Endothelial cell of umbilical vein (primary cell): ENCODE measurements at regions not wholly inside any gene's neighbourhood (a gene's known extent, or its start where the extent isn't known, plus 50 kb on each side); places are given as distances from the start of the nearest gene placed in this dataset.

Source experiments
- BruUV-seq: library from RNA; stranded (reverse); fragments of 400-500 nt; replicated peaks from 2 replicates; lab custom pipeline; 2021; lab: Mats Ljungman, UMichigan
- CTCF ChIA-PET: fragments of 300-600, 350-600 bp; sonication (Branson Sonifier 250); formaldehyde crosslinking; loops from one replicate; lab custom pipeline; 2021; ENCODE audit warnings: antibody characterized with exemption, inconsistent platforms; lab: Charles Lee
- POLR2A ChIA-PET: fragments of 300-600, 350-600 bp; sonication (Branson Sonifier 250); formaldehyde crosslinking; loops from one replicate; lab custom pipeline; 2021; ENCODE audit warnings: antibody characterized with exemption, inconsistent platforms; lab: Charles Lee
- DNase-seq: peaks from one replicate; pipeline ENCODE4 v3.0.0-alpha.2; 2011; ENCODE audit warnings: low read depth, low spot score
- FAIRE-seq: peaks from 2 replicates; lab custom pipeline; 2011; peaks lifted over from hg19 to GRCh38; lab: Jason Lieb, UNC
- H2AFZ ChIP-seq: 2 replicates; pipeline ENCODE4 v1.6.0; 2012; ENCODE audit warnings: low read depth, low read length, control low read depth, inconsistent platforms
- H3K27ac ChIP-seq: 2 replicates; pipeline ENCODE4 v1.5.1; 2011; ENCODE audit warnings: low read depth, mild to moderate bottlenecking, control low read depth, low read length, moderate library complexity; ENCODE audit not compliant: insufficient read depth
- H3K27me3 ChIP-seq, 2 experiments: 2 replicates each; pipeline versions ENCODE4 v1.6.0 to v1.6.1; 2011; ENCODE audit warnings: low read length in 2 of 2, mixed read lengths in 1 of 2; ENCODE audit not compliant: control insufficient read depth in 2 of 2, insufficient read depth in 2 of 2
- H3K36me3 ChIP-seq, 2 experiments: 2 replicates in 1 of 2; 3 replicates in 1 of 2; pipeline ENCODE4 v1.5.1; 2011; ENCODE audit warnings: low read length in 2 of 2, mild to moderate bottlenecking in 1 of 2, moderate library complexity in 1 of 2; ENCODE audit not compliant: control insufficient read depth in 2 of 2, insufficient read depth in 2 of 2; ENCODE audit errors: extremely low read depth in 1 of 2
- H3K4me1 ChIP-seq: 3 replicates; pipeline ENCODE4 v1.5.1; 2011; ENCODE audit warnings: mild to moderate bottlenecking, low read length; ENCODE audit not compliant: control insufficient read depth, insufficient read depth; ENCODE audit errors: extremely low read depth
- H3K4me2 ChIP-seq: 2 replicates; pipeline ENCODE4 v1.6.1; 2011; ENCODE audit warnings: low read length, control low read depth, mixed read lengths; ENCODE audit not compliant: insufficient read depth
- H3K4me3 ChIP-seq, 3 experiments: fragments of 200-600 bp in 1 of 3; sonication (generic), shearing (Covaris generic) in 1 of 3; replicated peaks in 1 of 3; 2 replicates each; pipeline ENCODE4 v1.5.1; 2011 to 2016; ENCODE audit warnings: control low read depth in 3 of 3, low read length in 3 of 3, mild to moderate bottlenecking in 2 of 3, inconsistent platforms in 1 of 3, low read depth in 1 of 3, moderate library complexity in 1 of 3; ENCODE audit not compliant: insufficient read depth in 1 of 3
- H3K79me2 ChIP-seq: 2 replicates; pipeline ENCODE4 v1.6.0; 2012; ENCODE audit warnings: low read length, inconsistent platforms; ENCODE audit not compliant: control insufficient read depth, insufficient read depth
- H3K9ac ChIP-seq: replicated peaks from 2 replicates; pipeline ENCODE3; 2011; ENCODE audit warnings: low read length, control low read depth; ENCODE audit not compliant: insufficient read depth; ENCODE audit errors: extremely low read depth
- H3K9me1 ChIP-seq: replicated peaks from 3 replicates; pipeline ENCODE4 v1.6.0; 2011; ENCODE audit warnings: mild to moderate bottlenecking, low read length; ENCODE audit not compliant: control insufficient read depth, insufficient read depth; ENCODE audit errors: extremely low read depth
- H3K9me3 ChIP-seq: replicated peaks from 2 replicates; pipeline ENCODE4 v1.5.1; 2012; ENCODE audit warnings: low read length, inconsistent platforms; ENCODE audit not compliant: control insufficient read depth, insufficient read depth
- H4K20me1 ChIP-seq: replicated peaks from 2 replicates; pipeline ENCODE3; 2011; ENCODE audit warnings: mild to moderate bottlenecking, low read length; ENCODE audit not compliant: control insufficient read depth, insufficient read depth; ENCODE audit errors: extremely low read depth
- MYC ChIP-seq: IDR thresholded peaks from one replicate; pipeline ENCODE4 v1.6.1; 2011; ENCODE audit warnings: mild to moderate bottlenecking, low read depth, low read length
- POLR2A ChIP-seq: IDR thresholded peaks from 2 replicates; pipeline ENCODE4 v1.6.1; 2012; ENCODE audit warnings: low read depth, mild to moderate bottlenecking, control low read depth, low read length
- POLR2AphosphoS5 ChIP-seq: IDR thresholded peaks from 2 replicates; pipeline ENCODE4 v1.6.1; 2012; ENCODE audit warnings: low read depth, mild to moderate bottlenecking, control low read depth, low read length, moderate library complexity; ENCODE audit not compliant: insufficient read depth
- dilution Hi-C: fragments of 300-500 bp; cut with MboI; formaldehyde crosslinking; loops from one replicate; pipeline ENCODE4 v1.15.0; 2019; ENCODE audit warnings: low sequenced_read_pairs; ENCODE audit not compliant: extremely low pct_ligation_motif_present
- intact Hi-C: fragments of 100-400 bp; cut with micrococcal nuclease; formaldehyde crosslinking; loops from one replicate; pipeline ENCODE4 v1.10.0; 2022

DNA sequence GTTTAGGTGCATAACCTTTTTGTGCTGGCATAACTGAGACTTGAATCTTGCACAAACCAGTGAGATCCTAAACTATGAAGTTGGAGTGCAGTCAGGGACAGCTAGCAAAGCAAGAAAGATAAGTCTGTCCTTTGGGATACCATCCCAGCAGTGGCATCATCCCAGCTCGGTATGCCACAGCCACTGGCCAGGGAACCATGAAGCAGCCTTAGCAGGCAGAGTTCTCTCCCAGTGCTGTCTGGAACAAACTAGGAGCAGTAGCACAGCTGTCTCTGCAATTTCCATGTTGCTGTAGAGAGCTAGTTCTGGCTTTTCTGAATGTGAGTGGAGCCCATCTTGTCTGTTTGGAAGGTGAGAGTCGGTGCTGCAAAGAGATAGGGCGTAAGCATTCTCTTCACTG, 130.3 kb downstream of the DTWD1 start:
- intact Hi-C loops (no loop called here), dilution Hi-C loops (no loop called here)
- no peaks in the 10 kb centered on the region for H3K27me3 ChIP-seq
- no peak overlapping the region for H3K27ac ChIP-seq
- no peaks in the 10 kb centered on the region for H3K4me1 ChIP-seq
- ChIA-PET POLR2A (no interaction called here), CTCF (no interaction called here)
- H3K9me3 ChIP-seq, result no peaks in the 10 kb centered on the region
- no peak overlapping the region for H3K4me2 ChIP-seq
- no peak for FAIRE-seq
- H3K79me2 ChIP-seq, result no peaks in the 10 kb centered on the region
- H2AFZ ChIP-seq, result no peak overlapping the region
- H3K9ac ChIP-seq, result no peak overlapping the region
- no TSS peak for BruUV-seq
- no peaks in the 10 kb centered on the region for H3K9me1 ChIP-seq
- no peak for DNase-seq
- TF ChIP-seq MYC, result no peak
- no peak for TF ChIP-seq POLR2AphosphoS5
- no peak for TF ChIP-seq POLR2A
- no peak overlapping the region for H3K4me3 ChIP-seq
- H3K36me3 ChIP-seq, result no peaks in the 10 kb centered on the region
- H4K20me1 ChIP-seq, result no peaks in the 10 kb centered on the region

DNA sequence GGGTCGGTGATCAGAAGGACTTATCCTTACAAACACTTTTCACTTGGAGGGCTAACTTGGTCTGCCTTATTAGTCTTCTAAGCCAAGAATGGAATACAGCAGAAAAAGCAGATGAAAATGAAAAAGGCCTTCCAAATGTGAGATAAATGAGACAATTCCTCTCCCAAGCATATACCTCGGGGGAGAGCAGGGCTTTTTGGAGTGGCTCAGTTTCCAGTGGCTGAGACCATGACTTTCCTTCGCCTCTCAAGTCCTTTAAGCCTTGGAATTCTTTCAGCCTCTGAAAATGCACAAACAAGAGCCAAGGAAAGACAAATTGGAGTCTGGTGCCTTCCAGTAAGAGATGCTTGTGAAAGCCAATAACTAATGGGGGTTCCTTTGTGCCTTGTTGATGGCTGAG, 130.9 kb downstream of the DTWD1 start:
- intact Hi-C loops, result no loop called here
- BruUV-seq, result no TSS peak
- no peak overlapping the region for H3K4me2 ChIP-seq

More for the DNA sequence above, 130.9 kb downstream of the DTWD1 start:
- Histone ChIP-seq H3K9ac (no peak overlapping the region), H3K9me1 (no peaks in the 10 kb centered on the region), H3K4me3 (no peak overlapping the region), H3K36me3 (no peaks in the 10 kb centered on the region), H3K9me3 (no peaks in the 10 kb centered on the region), H3K4me1 (no peaks in the 10 kb centered on the region), H2AFZ (no peak overlapping the region), H3K27me3 (no peaks in the 10 kb centered on the region), H3K27ac (no peak overlapping the region), H3K79me2 (no peaks in the 10 kb centered on the region), H4K20me1 (no peaks in the 10 kb centered on the region)
- DNase-seq (no peak), FAIRE-seq (no peak)
- dilution Hi-C loops, result no loop called here
- ChIA-PET CTCF (no interaction called here), POLR2A (no interaction called here)
- no peak for TF ChIP-seq MYC
